ENCODE measurements at regions not wholly inside any gene's neighbourhood (a gene's known extent, or its start where the extent isn't known, plus 50 kb on each side); places are given as distances from the start of the nearest gene placed in this dataset.

GRCh38 chr11:15667127-15667725, 552.5 kb downstream of the INSC start:
- H2AFZ ChIP-seq (ENCODE audit: low read length), result no peak overlapping the region
- no peaks in the 10 kb centered on the region for H3K9me3 ChIP-seq (ENCODE audit: low read length)
- no peaks in the 10 kb centered on the region for H4K20me1 ChIP-seq (ENCODE audit: insufficient read depth, low read length)
- 4% methylated on average over 3 of the region's 3 CpGs for WGBS (ENCODE audit: low lambda C conversion rate)
- no peaks in the 10 kb centered on the region for H3K4me1 ChIP-seq (ENCODE audit: insufficient read depth, low read length)
- POLR2A ChIA-PET, result no interaction called here
- no TSS peak for BruUV-seq (replicated peaks)
- H3K27me3 ChIP-seq (ENCODE audit: control insufficient read depth in 1 of 2, insufficient read depth in 2 of 2, low read length in 2 of 2), result 0 out of 5 replicates have a peak, but pooled peaks cover 0 to 2% of the 10 kb centered on the region in 2 experiments
- no peak overlapping the region for H3K4me2 ChIP-seq (ENCODE audit: low read depth, low read length)
- no peak for ATAC-seq
- FAIRE-seq, result no peak
- no peaks in the 10 kb centered on the region for H3K36me3 ChIP-seq (replicated peaks in 1 of 2; ENCODE audit: control insufficient read depth in 1 of 2, insufficient read depth in 2 of 2, low read length in 2 of 2)
- H3K27ac ChIP-seq (ENCODE audit: extremely low read length, insufficient read depth, low read length), result no peak overlapping the region
- H3K4me3 ChIP-seq (replicated peaks in 1 of 3; ENCODE audit: insufficient read depth in 1 of 3, low read depth in 2 of 3, low read length in 3 of 3), result no peak overlapping the region
- intact Hi-C loops (cut with micrococcal nuclease; ENCODE audit: unreplicated experiment) (no loop called here), in situ Hi-C loops (cut with HindIII; ENCODE audit: extremely low pct_ligation_motif_present, low pct_unique_long_range_greater_than_20kb) (no loop called here)
- no peak for DNase-seq (ENCODE audit: low spot score)
- H3K79me2 ChIP-seq (ENCODE audit: insufficient read depth, low read length), result no peaks in the 10 kb centered on the region
- CTCF ChIA-PET (ENCODE audit: low intra/inter-chr PET ratio, low total read pairs), result no interaction called here
- TF ChIP-seq MAFF (IDR thresholded peaks at IDR 0.05; ENCODE audit: low read depth, low read length), result 0 out of 2 replicates have a peak, but pooled peaks have one; percentile 55
- TF ChIP-seq, protein P1, sequence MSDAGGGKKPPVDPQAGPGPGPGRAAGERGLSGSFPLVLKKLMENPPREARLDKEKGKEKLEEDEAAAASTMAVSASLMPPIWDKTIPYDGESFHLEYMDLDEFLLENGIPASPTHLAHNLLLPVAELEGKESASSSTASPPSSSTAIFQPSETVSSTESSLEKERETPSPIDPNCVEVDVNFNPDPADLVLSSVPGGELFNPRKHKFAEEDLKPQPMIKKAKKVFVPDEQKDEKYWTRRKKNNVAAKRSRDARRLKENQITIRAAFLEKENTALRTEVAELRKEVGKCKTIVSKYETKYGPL (CRISPR knock-in tag; IDR thresholded peaks at IDR 0.05), result no peak
- TF ChIP-seq MAFK (conservative IDR thresholded peaks at IDR 0.05 in 1 of 2, IDR thresholded peaks at IDR 0.05 in 1 of 2; ENCODE audit: low read length in 2 of 2), result peak; percentile 41 to 76; a peak in 3 of 4 replicates
- H3K9ac ChIP-seq (ENCODE audit: insufficient read depth, low read depth, low read length), result no peak overlapping the region

- H3K27ac ChIP-seq (ENCODE audit: extremely low read length, insufficient read depth, low read length), result no peak overlapping the region
- in situ Hi-C loops (cut with HindIII; ENCODE audit: extremely low pct_ligation_motif_present, low pct_unique_long_range_greater_than_20kb) (no loop called here), intact Hi-C loops (cut with micrococcal nuclease; ENCODE audit: unreplicated experiment) (no loop called here)
- no peak for DNase-seq (ENCODE audit: low spot score)
- FAIRE-seq, result no peak
- POLR2A ChIA-PET, result no interaction called here
- BruUV-seq (replicated peaks), result no TSS peak
- H3K4me2 ChIP-seq (ENCODE audit: low read depth, low read length), result no peak overlapping the region
- WGBS (ENCODE audit: low lambda C conversion rate), result 65% methylated on average over 3 of the region's 3 CpGs
- H3K27me3 ChIP-seq (ENCODE audit: control insufficient read depth in 1 of 2, insufficient read depth in 2 of 2, low read length in 2 of 2), result 0 out of 5 replicates have a peak, but pooled peaks cover 0 to 2% of the 10 kb centered on the region in 2 experiments
- no peaks in the 10 kb centered on the region for H3K36me3 ChIP-seq (replicated peaks in 1 of 2; ENCODE audit: control insufficient read depth in 1 of 2, insufficient read depth in 2 of 2, low read length in 2 of 2)
- H3K9me3 ChIP-seq (ENCODE audit: low read length), result no peaks in the 10 kb centered on the region
- H3K4me3 ChIP-seq (replicated peaks in 1 of 3; ENCODE audit: insufficient read depth in 1 of 3, low read depth in 2 of 3, low read length in 3 of 3), result no peak overlapping the region
- no peaks in the 10 kb centered on the region for H3K4me1 ChIP-seq (ENCODE audit: insufficient read depth, low read length)
- CTCF ChIA-PET (ENCODE audit: low intra/inter-chr PET ratio, low total read pairs), result no interaction called here
- TF ChIP-seq ZNF788 (CRISPR knock-in tag; IDR thresholded peaks at IDR 0.05; ENCODE audit: borderline replicate concordance) (no peak), ARID5B (CRISPR knock-in tag; IDR thresholded peaks at IDR 0.05) (no peak), HOXA7 (CRISPR knock-in tag; IDR thresholded peaks at IDR 0.05) (no peak), ZNF577 (CRISPR knock-in tag; IDR thresholded peaks at IDR 0.05; ENCODE audit: borderline replicate concordance, low read depth) (no peak), TSC22D2 (CRISPR knock-in tag; IDR thresholded peaks at IDR 0.05; ENCODE audit: borderline replicate concordance) (no peak), DMAP1 (CRISPR knock-in tag; IDR thresholded peaks at IDR 0.05) (no peak), ZZZ3 (CRISPR knock-in tag; IDR thresholded peaks at IDR 0.05; ENCODE audit: borderline replicate concordance) (no peak), ZNF557 (CRISPR knock-in tag; IDR thresholded peaks at IDR 0.05) (no peak), KMT2A (CRISPR knock-in tag; IDR thresholded peaks at IDR 0.05) (no peak), CHCHD3 (CRISPR knock-in tag; IDR thresholded peaks at IDR 0.05) (no peak)
- TF ChIP-seq, protein P2, sequence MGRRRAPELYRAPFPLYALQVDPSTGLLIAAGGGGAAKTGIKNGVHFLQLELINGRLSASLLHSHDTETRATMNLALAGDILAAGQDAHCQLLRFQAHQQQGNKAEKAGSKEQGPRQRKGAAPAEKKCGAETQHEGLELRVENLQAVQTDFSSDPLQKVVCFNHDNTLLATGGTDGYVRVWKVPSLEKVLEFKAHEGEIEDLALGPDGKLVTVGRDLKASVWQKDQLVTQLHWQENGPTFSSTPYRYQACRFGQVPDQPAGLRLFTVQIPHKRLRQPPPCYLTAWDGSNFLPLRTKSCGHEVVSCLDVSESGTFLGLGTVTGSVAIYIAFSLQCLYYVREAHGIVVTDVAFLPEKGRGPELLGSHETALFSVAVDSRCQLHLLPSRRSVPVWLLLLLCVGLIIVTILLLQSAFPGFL (CRISPR knock-in tag; IDR thresholded peaks at IDR 0.05), result no peak
- H3K9ac ChIP-seq (ENCODE audit: insufficient read depth, low read depth, low read length), result no peak overlapping the region
- no peak overlapping the region for H2AFZ ChIP-seq (ENCODE audit: low read length)
- no peak for ATAC-seq
- no peaks in the 10 kb centered on the region for H3K79me2 ChIP-seq (ENCODE audit: insufficient read depth, low read length)
- H4K20me1 ChIP-seq (ENCODE audit: insufficient read depth, low read length), result no peaks in the 10 kb centered on the region
Observed at GRCh38 chr11:15668718-15669117, 554.0 kb downstream of the INSC start.
